Loucy (cell line): ENCODE measurements at regions not wholly inside any gene's neighbourhood (a gene's known extent, or its start where the extent isn't known, plus 50 kb on each side); places are given as distances from the start of the nearest gene placed in this dataset.

Source experiments
- H2AFZ ChIP-seq: fragments of 200-600 bp; sonication (generic); 2 replicates; pipeline ENCODE4 v1.6.0; 2016; ENCODE audit warnings: antibody characterized with exemption, mild to moderate bottlenecking, low read length, moderate library complexity
- H3F3A ChIP-seq: fragments of 200-600 bp; 2 replicates; pipeline ENCODE4 v1.6.0; 2016; ENCODE audit warnings: antibody characterized with exemption, low read depth, mild to moderate bottlenecking
- H3K27me3 ChIP-seq: fragments of 200-600 bp; sonication (generic); 2 replicates; pipeline ENCODE4 v1.6.1; 2014; ENCODE audit warnings: low read length, mild to moderate bottlenecking; ENCODE audit not compliant: insufficient read depth, poor library complexity, severe bottlenecking
- H3K36me3 ChIP-seq: fragments of 200-600 bp; sonication (generic); 2 replicates; pipeline ENCODE4 v1.6.1; 2016; ENCODE audit warnings: low read length; ENCODE audit not compliant: insufficient read depth
- H3K4me1 ChIP-seq: fragments of 200-600 bp; sonication (generic); 2 replicates; pipeline ENCODE4 v1.5.1; 2014; ENCODE audit warnings: low read length, mild to moderate bottlenecking; ENCODE audit not compliant: insufficient read depth, poor library complexity, severe bottlenecking
- H3K4me2 ChIP-seq: fragments of 200-600 bp; sonication (generic); 2 replicates; pipeline ENCODE4 v1.6.0; 2014; ENCODE audit warnings: antibody characterized with exemption, low read length, low read depth, mild to moderate bottlenecking; ENCODE audit not compliant: poor library complexity, severe bottlenecking
- H3K4me3 ChIP-seq: fragments of 200-600 bp; sonication (generic); 2 replicates; pipeline ENCODE4 v1.5.1; 2014; ENCODE audit warnings: low read length, mild to moderate bottlenecking, mixed read lengths; ENCODE audit not compliant: poor library complexity, severe bottlenecking
- H3K79me2 ChIP-seq: fragments of 200-600 bp; sonication (generic); 2 replicates; pipeline ENCODE4 v1.6.1; 2014; ENCODE audit warnings: low read length; ENCODE audit not compliant: insufficient read depth
- H3K9ac ChIP-seq: fragments of 200-600 bp; sonication (generic); 2 replicates; pipeline ENCODE4 v1.6.0; 2014; ENCODE audit warnings: mild to moderate bottlenecking, low read depth, low read length, moderate library complexity; ENCODE audit not compliant: poor library complexity, severe bottlenecking
- H3K9me2 ChIP-seq: fragments of 200-600 bp; sonication (generic); replicated peaks from 2 replicates; pipeline ENCODE4 v1.6.1; 2016; ENCODE audit warnings: low read depth, low read length, mixed read lengths
- H3K9me3 ChIP-seq: fragments of 200-600 bp; sonication (generic); 2 replicates; pipeline ENCODE4 v1.6.1; 2014; ENCODE audit warnings: mild to moderate bottlenecking, antibody characterized with exemption, low read length, low read depth; ENCODE audit not compliant: insufficient read depth
- H4K20me1 ChIP-seq: fragments of 200-600 bp; sonication (generic); 2 replicates; pipeline ENCODE4 v1.6.0; 2014; ENCODE audit warnings: antibody characterized with exemption, low read length, mild to moderate bottlenecking; ENCODE audit not compliant: insufficient read depth, poor library complexity, severe bottlenecking
- EZH2phosphoT487 ChIP-seq: fragments of 200-600 bp; IDR thresholded peaks from 2 replicates; pipeline ENCODE4 v1.6.1; 2018; ENCODE audit warnings: antibody characterized with exemption, mild to moderate bottlenecking, moderate library complexity, borderline replicate concordance
- TF ChIP-seq, protein P1 (sequence below): fragments of 200-600 bp; sonication (generic); conservative IDR thresholded peaks from 2 replicates; pipeline ENCODE4 v1.5.1; 2014; ENCODE audit warnings: mild to moderate bottlenecking, antibody characterized with exemption, low read length

DNA sequence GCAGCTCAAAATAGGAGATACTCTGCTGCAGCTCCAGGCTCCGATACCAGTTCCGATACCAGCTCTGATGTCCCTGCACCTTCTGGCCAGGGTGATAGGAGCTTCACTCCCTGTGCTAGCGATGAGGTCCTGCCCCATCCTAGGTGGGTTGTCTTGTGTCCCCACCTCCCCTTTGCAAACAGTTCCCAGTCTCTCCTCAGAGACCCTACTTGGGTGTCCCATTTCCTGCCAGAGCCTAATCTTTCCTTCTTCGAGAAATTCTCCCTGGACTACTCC is 62.7 kb upstream of the NANOS1 start:
- no peaks in the 10 kb centered on the region for H3F3A ChIP-seq
- no peak overlapping the region for H3K9ac ChIP-seq
- no peaks in the 10 kb centered on the region for H4K20me1 ChIP-seq
- no peak overlapping the region for H2AFZ ChIP-seq
- no peaks in the 10 kb centered on the region for H3K36me3 ChIP-seq
- TF ChIP-seq, protein P1, sequence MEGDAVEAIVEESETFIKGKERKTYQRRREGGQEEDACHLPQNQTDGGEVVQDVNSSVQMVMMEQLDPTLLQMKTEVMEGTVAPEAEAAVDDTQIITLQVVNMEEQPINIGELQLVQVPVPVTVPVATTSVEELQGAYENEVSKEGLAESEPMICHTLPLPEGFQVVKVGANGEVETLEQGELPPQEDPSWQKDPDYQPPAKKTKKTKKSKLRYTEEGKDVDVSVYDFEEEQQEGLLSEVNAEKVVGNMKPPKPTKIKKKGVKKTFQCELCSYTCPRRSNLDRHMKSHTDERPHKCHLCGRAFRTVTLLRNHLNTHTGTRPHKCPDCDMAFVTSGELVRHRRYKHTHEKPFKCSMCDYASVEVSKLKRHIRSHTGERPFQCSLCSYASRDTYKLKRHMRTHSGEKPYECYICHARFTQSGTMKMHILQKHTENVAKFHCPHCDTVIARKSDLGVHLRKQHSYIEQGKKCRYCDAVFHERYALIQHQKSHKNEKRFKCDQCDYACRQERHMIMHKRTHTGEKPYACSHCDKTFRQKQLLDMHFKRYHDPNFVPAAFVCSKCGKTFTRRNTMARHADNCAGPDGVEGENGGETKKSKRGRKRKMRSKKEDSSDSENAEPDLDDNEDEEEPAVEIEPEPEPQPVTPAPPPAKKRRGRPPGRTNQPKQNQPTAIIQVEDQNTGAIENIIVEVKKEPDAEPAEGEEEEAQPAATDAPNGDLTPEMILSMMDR, result no peak
- TF ChIP-seq EZH2phosphoT487, result no peak
- H3K4me1 ChIP-seq, result no peaks in the 10 kb centered on the region
- no peaks in the 10 kb centered on the region for H3K9me3 ChIP-seq
- no peaks in the 10 kb centered on the region for H3K9me2 ChIP-seq
- H3K4me3 ChIP-seq, result no peak overlapping the region
- H3K27me3 ChIP-seq, result no peaks in the 10 kb centered on the region
- H3K79me2 ChIP-seq, result no peaks in the 10 kb centered on the region
- H3K4me2 ChIP-seq, result no peak overlapping the region

DNA sequence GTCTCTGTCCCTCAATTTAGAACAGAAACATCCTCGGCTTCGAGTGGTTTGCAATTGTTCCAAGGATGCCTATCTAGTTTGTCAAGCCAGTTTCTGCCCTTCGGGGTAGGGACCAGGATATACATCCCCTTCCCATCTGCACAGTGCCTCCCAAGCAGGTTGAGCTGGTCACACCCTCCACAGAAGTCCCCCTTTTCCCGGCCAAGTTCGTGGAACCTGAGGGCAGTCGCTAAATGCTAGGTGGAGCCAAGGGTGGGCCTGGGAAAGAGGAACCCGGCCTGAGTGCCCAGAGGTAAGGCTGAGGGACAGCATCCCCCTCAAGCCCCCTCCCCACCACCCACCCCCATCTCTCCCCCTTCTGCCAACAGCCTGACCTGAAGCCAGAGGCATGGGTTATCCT is 62.4 kb upstream of the NANOS1 start:
- no peaks in the 10 kb centered on the region for H3K9me3 ChIP-seq
- H3F3A ChIP-seq, result no peaks in the 10 kb centered on the region
- H2AFZ ChIP-seq, result no peak overlapping the region
- no peaks in the 10 kb centered on the region for H4K20me1 ChIP-seq
- no peaks in the 10 kb centered on the region for H3K4me1 ChIP-seq
- H3K27me3 ChIP-seq, result no peaks in the 10 kb centered on the region
- TF ChIP-seq EZH2phosphoT487, result no peak
- TF ChIP-seq, protein P1, result no peak
- no peak overlapping the region for H3K9ac ChIP-seq
- no peak overlapping the region for H3K4me2 ChIP-seq
- H3K4me3 ChIP-seq, result no peak overlapping the region
- no peaks in the 10 kb centered on the region for H3K79me2 ChIP-seq
- H3K9me2 ChIP-seq, result no peaks in the 10 kb centered on the region
- no peaks in the 10 kb centered on the region for H3K36me3 ChIP-seq

DNA sequence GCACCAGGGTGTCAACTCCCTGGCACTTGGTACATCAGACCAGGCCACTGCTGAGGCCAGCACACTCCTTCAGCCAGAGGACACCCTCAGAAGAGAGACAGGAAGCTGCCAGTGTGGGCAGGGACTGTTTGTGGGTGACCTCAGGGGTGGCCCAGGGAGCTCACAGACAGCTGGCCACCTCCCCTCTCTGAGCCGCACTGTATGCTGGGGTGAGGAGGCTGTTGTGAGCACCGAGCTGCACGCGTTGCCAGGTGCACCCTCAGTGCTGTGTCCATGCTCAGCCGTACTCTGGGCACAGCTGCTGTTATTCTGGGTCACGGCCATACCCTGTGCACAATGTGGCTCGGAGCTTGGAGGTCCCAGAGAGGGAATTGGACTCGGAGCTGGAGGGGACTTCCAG is 61.5 kb upstream of the NANOS1 start:
- Histone ChIP-seq H2AFZ (no peak overlapping the region), H3K4me2 (no peak overlapping the region), H3K9me2 (no peaks in the 10 kb centered on the region), H4K20me1 (no peaks in the 10 kb centered on the region), H3K27me3 (no peaks in the 10 kb centered on the region), H3K9ac (no peak overlapping the region), H3K4me1 (no peaks in the 10 kb centered on the region), H3K4me3 (no peak overlapping the region), H3K9me3 (no peaks in the 10 kb centered on the region), H3K36me3 (no peaks in the 10 kb centered on the region), H3K79me2 (no peaks in the 10 kb centered on the region), H3F3A (no peaks in the 10 kb centered on the region)
- TF ChIP-seq EZH2phosphoT487, result no peak
- TF ChIP-seq, protein P1, result no peak
